MM.1S (cell line): ENCODE measurements at regions not wholly inside any gene's neighbourhood (a gene's known extent, or its start where the extent isn't known, plus 50 kb on each side); places are given as distances from the start of the nearest gene placed in this dataset.

Experiments
- EZH2 ChIP-seq: fragments of 300-600 bp; sonication (generic); optimal IDR thresholded peaks from 2 replicates; pipeline ENCODE3; 2017; ENCODE audit warnings: low read depth, mild to moderate bottlenecking, antibody characterized with exemption, low read length, mixed read lengths
- EZH2phosphoT487 ChIP-seq: fragments of 300-600 bp; sonication (generic); IDR thresholded peaks from 2 replicates; pipeline ENCODE4 v1.6.1; 2018; ENCODE audit warnings: antibody characterized with exemption, low read length

GRCh38 chr3:176647987-176648386 lies 549.3 kb downstream of the TBL1XR1 start:
- TF ChIP-seq EZH2phosphoT487 (no peak), EZH2 (no peak)
